Hepatocyte (in vitro differentiated cells): ENCODE measurements at regions not wholly inside any gene's neighbourhood (a gene's known extent, or its start where the extent isn't known, plus 50 kb on each side); places are given as distances from the start of the nearest gene placed in this dataset.

Source experiments
- EZH2 ChIP-seq: fragments of 200-600 bp; sonication (generic); IDR thresholded peaks from 2 replicates; pipeline ENCODE4 v1.6.1; 2016; ENCODE audit warnings: antibody characterized with exemption, mild to moderate bottlenecking, borderline replicate concordance
- TF ChIP-seq, protein P1 (sequence below): fragments of 200-600 bp; sonication (generic); IDR thresholded peaks from 2 replicates; pipeline ENCODE4 v1.5.1; 2016; ENCODE audit warnings: antibody characterized with exemption, mild to moderate bottlenecking; ENCODE audit not compliant: poor library complexity

DNA sequence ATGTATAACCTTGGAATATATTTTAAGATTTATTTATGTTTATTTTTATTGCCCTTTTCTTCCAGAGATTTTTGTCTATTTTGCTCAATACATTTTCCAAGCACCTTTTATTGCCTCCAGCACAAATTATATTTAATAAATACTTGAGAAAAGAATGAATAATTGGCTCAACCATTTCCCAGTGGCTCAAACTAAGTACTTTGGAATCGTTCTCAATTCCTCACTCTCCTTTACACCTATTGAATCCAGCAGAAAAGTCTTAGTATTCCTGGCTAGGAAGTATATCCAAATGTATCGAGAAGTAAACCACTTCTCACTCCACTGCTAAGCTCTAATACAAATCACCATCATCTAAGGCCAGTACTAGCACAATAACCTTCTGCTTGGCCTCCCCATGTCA lies 276.1 kb downstream of the NEBL start:
- TF ChIP-seq, protein P1, sequence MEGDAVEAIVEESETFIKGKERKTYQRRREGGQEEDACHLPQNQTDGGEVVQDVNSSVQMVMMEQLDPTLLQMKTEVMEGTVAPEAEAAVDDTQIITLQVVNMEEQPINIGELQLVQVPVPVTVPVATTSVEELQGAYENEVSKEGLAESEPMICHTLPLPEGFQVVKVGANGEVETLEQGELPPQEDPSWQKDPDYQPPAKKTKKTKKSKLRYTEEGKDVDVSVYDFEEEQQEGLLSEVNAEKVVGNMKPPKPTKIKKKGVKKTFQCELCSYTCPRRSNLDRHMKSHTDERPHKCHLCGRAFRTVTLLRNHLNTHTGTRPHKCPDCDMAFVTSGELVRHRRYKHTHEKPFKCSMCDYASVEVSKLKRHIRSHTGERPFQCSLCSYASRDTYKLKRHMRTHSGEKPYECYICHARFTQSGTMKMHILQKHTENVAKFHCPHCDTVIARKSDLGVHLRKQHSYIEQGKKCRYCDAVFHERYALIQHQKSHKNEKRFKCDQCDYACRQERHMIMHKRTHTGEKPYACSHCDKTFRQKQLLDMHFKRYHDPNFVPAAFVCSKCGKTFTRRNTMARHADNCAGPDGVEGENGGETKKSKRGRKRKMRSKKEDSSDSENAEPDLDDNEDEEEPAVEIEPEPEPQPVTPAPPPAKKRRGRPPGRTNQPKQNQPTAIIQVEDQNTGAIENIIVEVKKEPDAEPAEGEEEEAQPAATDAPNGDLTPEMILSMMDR: no peak
- TF ChIP-seq EZH2: no peak
